ENCODE measurements at regions not wholly inside any gene's neighbourhood (a gene's known extent, or its start where the extent isn't known, plus 50 kb on each side); places are given as distances from the start of the nearest gene placed in this dataset.

GRCh38 chr7:1312136-1313070, 79.7 kb downstream of the UNCX start:
- H3K9me3 ChIP-seq (ENCODE audit: control insufficient read depth, insufficient read depth, low read length), result no peaks in the 10 kb centered on the region
- no peak overlapping the region for H3K9ac ChIP-seq (ENCODE audit: low read depth, low read length)
- H3K27ac ChIP-seq (ENCODE audit: low read depth, low read length), result no peak overlapping the region
- H3K36me3 ChIP-seq (ENCODE audit: control insufficient read depth, insufficient read depth, low read length), result no peaks in the 10 kb centered on the region
- H3K4me1 ChIP-seq (ENCODE audit: control insufficient read depth, insufficient read depth, low read length), result no peaks in the 10 kb centered on the region
- H3K27me3 ChIP-seq (ENCODE audit: control insufficient read depth, insufficient read depth, low read length), result no peaks in the 10 kb centered on the region
- H3K4me3 ChIP-seq (ENCODE audit: low read depth, low read length), result no peak overlapping the region

DNA sequence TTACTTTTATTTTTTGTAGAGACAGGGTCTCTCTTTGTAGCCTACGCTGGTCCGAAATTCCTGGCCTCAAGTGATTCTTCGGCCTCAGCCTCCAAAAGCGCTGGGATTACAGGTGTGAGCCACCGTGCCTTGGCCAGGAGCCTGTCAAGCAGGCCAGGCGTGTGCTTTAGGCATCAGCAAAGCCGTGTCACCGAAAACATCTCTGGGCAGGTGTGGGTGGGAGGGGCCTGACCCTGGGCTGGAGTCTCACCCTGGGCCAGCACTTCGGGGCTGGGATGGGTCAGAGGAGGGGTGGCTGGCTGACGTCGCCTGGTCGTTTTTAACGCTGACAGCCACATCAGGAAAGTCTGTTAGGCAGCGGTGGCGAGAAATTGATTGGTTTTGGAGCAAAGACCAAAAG, 80.9 kb downstream of the UNCX start:
- Histone ChIP-seq H3K4me3 (ENCODE audit: low read depth, low read length) (no peak overlapping the region), H3K27ac (ENCODE audit: low read depth, low read length) (no peak overlapping the region), H3K9ac (ENCODE audit: low read depth, low read length) (no peak overlapping the region), H3K4me1 (ENCODE audit: control insufficient read depth, insufficient read depth, low read length) (no peaks in the 10 kb centered on the region), H3K36me3 (ENCODE audit: control insufficient read depth, insufficient read depth, low read length) (no peaks in the 10 kb centered on the region), H3K9me3 (ENCODE audit: control insufficient read depth, insufficient read depth, low read length) (no peaks in the 10 kb centered on the region), H3K27me3 (ENCODE audit: control insufficient read depth, insufficient read depth, low read length) (no peaks in the 10 kb centered on the region)

- H3K4me3 ChIP-seq (ENCODE audit: low read depth, low read length), result no peak overlapping the region
- no peak overlapping the region for H3K27ac ChIP-seq (ENCODE audit: low read depth, low read length)
- no peaks in the 10 kb centered on the region for H3K4me1 ChIP-seq (ENCODE audit: control insufficient read depth, insufficient read depth, low read length)
- H3K9me3 ChIP-seq (ENCODE audit: control insufficient read depth, insufficient read depth, low read length), result no peaks in the 10 kb centered on the region
- H3K27me3 ChIP-seq (ENCODE audit: control insufficient read depth, insufficient read depth, low read length), result no peaks in the 10 kb centered on the region
- no peak overlapping the region for H3K9ac ChIP-seq (ENCODE audit: low read depth, low read length)
- H3K36me3 ChIP-seq (ENCODE audit: control insufficient read depth, insufficient read depth, low read length), result no peaks in the 10 kb centered on the region
These were observed 81.6 kb downstream of the UNCX start for GRCh38 chr7:1314021-1314907.

DNA sequence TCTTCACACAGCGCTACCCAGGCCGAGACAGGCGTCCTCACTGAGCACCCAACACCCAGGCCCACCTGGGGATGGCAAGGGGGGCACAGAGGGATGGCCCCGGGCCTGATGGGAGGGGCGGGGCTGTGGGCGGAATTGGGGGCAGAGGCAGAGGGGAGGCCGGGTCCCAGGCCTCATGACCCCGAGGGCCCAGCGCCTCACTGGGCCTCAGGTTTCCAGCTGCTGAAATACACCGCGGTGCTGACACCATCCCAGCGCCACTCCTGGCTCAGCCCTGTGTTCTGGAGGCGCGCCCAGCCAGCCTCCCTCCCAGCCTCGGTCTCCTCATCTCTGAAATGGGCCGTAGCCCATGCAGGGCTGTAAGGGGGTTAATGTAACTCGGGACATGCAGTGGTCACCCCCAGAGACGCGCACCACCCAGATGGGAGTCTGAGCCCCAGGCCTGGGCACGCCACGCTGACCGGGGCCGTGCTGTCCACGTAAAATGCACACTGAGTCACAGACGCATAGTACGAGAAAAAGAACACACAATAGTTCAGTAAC, 82.3 kb downstream of the UNCX start:
- H3K27ac ChIP-seq (ENCODE audit: low read depth, low read length), result no peak overlapping the region
- no peaks in the 10 kb centered on the region for H3K27me3 ChIP-seq (ENCODE audit: control insufficient read depth, insufficient read depth, low read length)
- H3K4me3 ChIP-seq (ENCODE audit: low read depth, low read length), result no peak overlapping the region
- no peak overlapping the region for H3K9ac ChIP-seq (ENCODE audit: low read depth, low read length)
- H3K4me1 ChIP-seq (ENCODE audit: control insufficient read depth, insufficient read depth, low read length), result no peaks in the 10 kb centered on the region
- no peaks in the 10 kb centered on the region for H3K9me3 ChIP-seq (ENCODE audit: control insufficient read depth, insufficient read depth, low read length)
- H3K36me3 ChIP-seq (ENCODE audit: control insufficient read depth, insufficient read depth, low read length), result no peaks in the 10 kb centered on the region

- Histone ChIP-seq H3K4me3 (ENCODE audit: low read depth, low read length) (no peak overlapping the region), H3K27me3 (ENCODE audit: control insufficient read depth, insufficient read depth, low read length) (no peaks in the 10 kb centered on the region), H3K36me3 (ENCODE audit: control insufficient read depth, insufficient read depth, low read length) (no peaks in the 10 kb centered on the region), H3K9ac (ENCODE audit: low read depth, low read length) (no peak overlapping the region), H3K9me3 (ENCODE audit: control insufficient read depth, insufficient read depth, low read length) (no peaks in the 10 kb centered on the region), H3K4me1 (ENCODE audit: control insufficient read depth, insufficient read depth, low read length) (no peaks in the 10 kb centered on the region), H3K27ac (ENCODE audit: low read depth, low read length) (no peak overlapping the region)
These were observed 83.4 kb downstream of the UNCX start for GRCh38 chr7:1316086-1316485.

- H3K4me3 ChIP-seq (ENCODE audit: low read depth, low read length), result no peak overlapping the region
- no peaks in the 10 kb centered on the region for H3K4me1 ChIP-seq (ENCODE audit: control insufficient read depth, insufficient read depth, low read length)
- no peaks in the 10 kb centered on the region for H3K27me3 ChIP-seq (ENCODE audit: control insufficient read depth, insufficient read depth, low read length)
- no peak overlapping the region for H3K9ac ChIP-seq (ENCODE audit: low read depth, low read length)
- no peaks in the 10 kb centered on the region for H3K36me3 ChIP-seq (ENCODE audit: control insufficient read depth, insufficient read depth, low read length)
- H3K9me3 ChIP-seq (ENCODE audit: control insufficient read depth, insufficient read depth, low read length), result no peaks in the 10 kb centered on the region
- no peak overlapping the region for H3K27ac ChIP-seq (ENCODE audit: low read depth, low read length)
These were observed 85.0 kb downstream of the UNCX start for GRCh38 chr7:1317646-1318045.

DNA sequence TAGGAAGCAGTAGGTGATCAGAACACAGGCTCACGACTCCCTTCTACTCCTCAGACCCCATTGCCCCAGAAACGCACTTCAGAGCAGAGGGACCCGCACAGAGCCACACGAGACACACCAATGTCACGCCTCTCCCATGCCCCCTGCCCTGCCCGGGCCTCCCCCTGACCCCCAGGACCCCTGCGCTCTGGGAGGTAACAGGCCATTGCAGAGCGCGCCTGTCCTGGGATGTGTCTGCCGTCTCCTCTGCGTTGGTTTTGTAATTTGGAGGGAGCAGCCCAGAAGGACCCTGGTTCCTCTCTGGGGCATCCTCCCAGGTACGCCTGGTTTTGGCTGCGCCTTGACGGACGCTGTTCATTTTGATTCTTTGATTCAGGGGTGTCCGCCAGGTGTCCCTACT, 85.4 kb downstream of the UNCX start:
- no peak overlapping the region for H3K4me3 ChIP-seq (ENCODE audit: low read depth, low read length)
- no peaks in the 10 kb centered on the region for H3K4me1 ChIP-seq (ENCODE audit: control insufficient read depth, insufficient read depth, low read length)
- no peaks in the 10 kb centered on the region for H3K27me3 ChIP-seq (ENCODE audit: control insufficient read depth, insufficient read depth, low read length)

GRCh38 chr7:1318661-1319060, 86.0 kb downstream of the UNCX start:
- Histone ChIP-seq H3K4me3 (ENCODE audit: low read depth, low read length) (no peak overlapping the region), H3K27ac (ENCODE audit: low read depth, low read length) (no peak overlapping the region), H3K27me3 (ENCODE audit: control insufficient read depth, insufficient read depth, low read length) (no peaks in the 10 kb centered on the region), H3K9ac (ENCODE audit: low read depth, low read length) (no peak overlapping the region), H3K9me3 (ENCODE audit: control insufficient read depth, insufficient read depth, low read length) (no peaks in the 10 kb centered on the region), H3K36me3 (ENCODE audit: control insufficient read depth, insufficient read depth, low read length) (no peaks in the 10 kb centered on the region), H3K4me1 (ENCODE audit: control insufficient read depth, insufficient read depth, low read length) (no peaks in the 10 kb centered on the region)

More for the DNA sequence above, 85.4 kb downstream of the UNCX start:
- no peaks in the 10 kb centered on the region for H3K9me3 ChIP-seq (ENCODE audit: control insufficient read depth, insufficient read depth, low read length)
- no peak overlapping the region for H3K27ac ChIP-seq (ENCODE audit: low read depth, low read length)
- no peaks in the 10 kb centered on the region for H3K36me3 ChIP-seq (ENCODE audit: control insufficient read depth, insufficient read depth, low read length)
- no peak overlapping the region for H3K9ac ChIP-seq (ENCODE audit: low read depth, low read length)

- no peak overlapping the region for H3K9ac ChIP-seq (ENCODE audit: low read depth, low read length)
- no peaks in the 10 kb centered on the region for H3K4me1 ChIP-seq (ENCODE audit: control insufficient read depth, insufficient read depth, low read length)
- no peaks in the 10 kb centered on the region for H3K9me3 ChIP-seq (ENCODE audit: control insufficient read depth, insufficient read depth, low read length)
- H3K4me3 ChIP-seq (ENCODE audit: low read depth, low read length), result no peak overlapping the region
- H3K27ac ChIP-seq (ENCODE audit: low read depth, low read length), result no peak overlapping the region
- H3K36me3 ChIP-seq (ENCODE audit: control insufficient read depth, insufficient read depth, low read length), result no peaks in the 10 kb centered on the region
- H3K27me3 ChIP-seq (ENCODE audit: control insufficient read depth, insufficient read depth, low read length), result no peaks in the 10 kb centered on the region
These were observed 88.1 kb downstream of the UNCX start for GRCh38 chr7:1320616-1321240.

DNA sequence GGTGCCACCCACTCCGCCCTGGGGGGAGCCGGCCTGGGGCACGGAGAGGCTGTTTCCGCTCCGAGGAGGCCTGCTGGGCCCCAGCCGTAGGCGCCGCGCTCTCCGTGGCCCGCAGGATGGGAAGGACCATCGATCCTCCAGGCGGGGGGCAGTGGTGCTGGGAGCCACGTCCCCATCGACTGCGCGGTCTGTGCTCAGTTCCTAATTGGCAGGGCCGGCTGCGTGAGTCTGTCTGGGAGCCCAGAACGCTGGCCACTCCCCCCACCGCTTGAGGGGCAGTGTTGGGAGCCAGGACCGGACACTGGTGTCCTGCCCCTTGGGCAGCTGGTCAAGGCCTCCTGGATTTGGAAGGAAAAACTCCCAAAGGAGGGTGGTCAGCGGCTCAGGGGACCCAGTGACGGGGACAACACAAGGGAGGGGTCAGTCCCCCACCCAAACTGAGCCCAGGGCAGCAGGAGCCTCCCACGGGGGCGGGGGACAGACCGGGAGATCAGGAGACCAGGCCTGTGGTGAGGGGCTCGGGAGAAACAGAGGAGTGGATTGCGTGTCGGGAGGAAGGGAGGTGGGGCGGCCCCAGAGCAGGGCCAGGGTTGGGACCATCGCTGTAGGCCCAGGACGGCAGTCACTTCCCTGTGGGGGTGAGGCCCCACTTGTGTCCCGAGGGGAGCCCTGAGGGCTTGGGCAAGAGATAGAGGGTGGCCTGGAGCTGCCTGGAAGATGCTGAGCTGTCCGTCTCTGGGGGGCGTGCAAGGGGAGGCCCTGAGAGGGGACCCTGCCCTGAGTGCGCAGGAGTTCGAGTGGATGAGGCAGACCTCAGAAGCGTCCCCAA, 89.0 kb downstream of the UNCX start:
- Histone ChIP-seq H3K4me1 (ENCODE audit: control insufficient read depth, insufficient read depth, low read length) (no peaks in the 10 kb centered on the region), H3K9ac (ENCODE audit: low read depth, low read length) (no peak overlapping the region), H3K27ac (ENCODE audit: low read depth, low read length) (no peak overlapping the region), H3K27me3 (ENCODE audit: control insufficient read depth, insufficient read depth, low read length) (no peaks in the 10 kb centered on the region), H3K9me3 (ENCODE audit: control insufficient read depth, insufficient read depth, low read length) (no peaks in the 10 kb centered on the region), H3K4me3 (ENCODE audit: low read depth, low read length) (no peak overlapping the region), H3K36me3 (ENCODE audit: control insufficient read depth, insufficient read depth, low read length) (no peaks in the 10 kb centered on the region)

All from HUES48 (cell line).